OCI-LY3 (cell line): ENCODE measurements at regions not wholly inside any gene's neighbourhood (a gene's known extent, or its start where the extent isn't known, plus 50 kb on each side); places are given as distances from the start of the nearest gene placed in this dataset.

Source experiments
- CTCF ChIP-seq: fragments of 200-600, 300-600 bp; sonication (generic); IDR thresholded peaks from 2 replicates; pipeline ENCODE4 v1.5.1; 2014; ENCODE audit warnings: antibody characterized with exemption, low read length, low read depth
- EZH2phosphoT487 ChIP-seq: fragments of 200-600 bp; shearing (Covaris generic); IDR thresholded peaks from 2 replicates; pipeline ENCODE4 v1.6.1; 2018; ENCODE audit warnings: antibody characterized with exemption, mixed run types, low read depth

GRCh38 chr12:114968727-114969126 is 284.8 kb upstream of the TBX3 start:
- no peak for TF ChIP-seq CTCF
- no peak for TF ChIP-seq EZH2phosphoT487
